GM12873 (cell line): ENCODE measurements at regions not wholly inside any gene's neighbourhood (a gene's known extent, or its start where the extent isn't known, plus 50 kb on each side); places are given as distances from the start of the nearest gene placed in this dataset.

Experiments used
- TF ChIP-seq, protein P1 (sequence below): IDR thresholded peaks from 2 replicates; pipeline ENCODE4 v1.5.1; 2012; ENCODE audit warnings: low read depth, mild to moderate bottlenecking, moderate library complexity, low read length, control low read depth; ENCODE audit not compliant: insufficient read depth; ENCODE audit errors: missing control alignments

DNA sequence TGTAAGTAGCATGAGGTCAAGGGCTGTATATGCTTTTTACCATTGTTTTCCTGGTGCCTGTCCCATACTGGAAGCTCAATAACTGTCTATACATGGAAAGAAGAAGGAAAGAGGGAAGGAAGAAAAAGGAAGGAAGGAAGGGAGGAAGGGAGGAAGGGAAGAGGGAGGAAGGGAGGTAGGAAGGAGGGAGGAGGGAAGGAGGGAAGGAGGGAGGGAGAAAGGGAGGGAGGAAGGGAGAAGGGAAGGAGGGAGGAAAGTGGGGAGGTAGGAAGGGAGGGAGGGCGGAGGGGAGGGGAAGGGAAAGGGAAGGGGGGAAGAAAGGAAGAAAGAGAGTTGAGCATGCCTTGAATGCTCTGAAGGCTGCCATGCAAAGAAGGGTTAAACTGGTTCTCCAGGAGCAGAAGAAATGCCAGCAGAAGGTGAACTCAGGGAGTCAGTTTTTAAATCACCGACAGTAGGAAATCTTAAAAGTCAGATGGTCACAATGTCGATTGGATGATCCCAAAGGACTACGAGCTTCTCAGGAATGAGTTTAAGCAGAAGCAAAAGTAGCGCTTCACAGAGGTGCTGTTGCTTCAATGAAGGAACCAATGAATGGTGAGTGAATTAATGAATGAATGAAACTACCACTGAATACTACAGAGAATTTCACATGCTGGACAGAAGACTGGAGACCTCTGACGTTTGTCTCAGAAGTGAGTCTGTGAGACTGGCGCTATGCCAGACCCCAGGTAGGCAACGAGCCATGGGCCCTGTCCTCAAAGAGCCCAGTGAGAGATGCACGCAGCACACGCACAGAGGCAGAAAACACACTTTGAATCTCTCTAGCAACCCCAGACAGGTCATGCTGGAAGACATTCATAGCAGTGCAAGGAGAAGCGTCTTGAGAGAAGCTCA, 117.6 kb downstream of the MRPL14 start:
- TF ChIP-seq, protein P1, sequence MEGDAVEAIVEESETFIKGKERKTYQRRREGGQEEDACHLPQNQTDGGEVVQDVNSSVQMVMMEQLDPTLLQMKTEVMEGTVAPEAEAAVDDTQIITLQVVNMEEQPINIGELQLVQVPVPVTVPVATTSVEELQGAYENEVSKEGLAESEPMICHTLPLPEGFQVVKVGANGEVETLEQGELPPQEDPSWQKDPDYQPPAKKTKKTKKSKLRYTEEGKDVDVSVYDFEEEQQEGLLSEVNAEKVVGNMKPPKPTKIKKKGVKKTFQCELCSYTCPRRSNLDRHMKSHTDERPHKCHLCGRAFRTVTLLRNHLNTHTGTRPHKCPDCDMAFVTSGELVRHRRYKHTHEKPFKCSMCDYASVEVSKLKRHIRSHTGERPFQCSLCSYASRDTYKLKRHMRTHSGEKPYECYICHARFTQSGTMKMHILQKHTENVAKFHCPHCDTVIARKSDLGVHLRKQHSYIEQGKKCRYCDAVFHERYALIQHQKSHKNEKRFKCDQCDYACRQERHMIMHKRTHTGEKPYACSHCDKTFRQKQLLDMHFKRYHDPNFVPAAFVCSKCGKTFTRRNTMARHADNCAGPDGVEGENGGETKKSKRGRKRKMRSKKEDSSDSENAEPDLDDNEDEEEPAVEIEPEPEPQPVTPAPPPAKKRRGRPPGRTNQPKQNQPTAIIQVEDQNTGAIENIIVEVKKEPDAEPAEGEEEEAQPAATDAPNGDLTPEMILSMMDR: no peak

DNA sequence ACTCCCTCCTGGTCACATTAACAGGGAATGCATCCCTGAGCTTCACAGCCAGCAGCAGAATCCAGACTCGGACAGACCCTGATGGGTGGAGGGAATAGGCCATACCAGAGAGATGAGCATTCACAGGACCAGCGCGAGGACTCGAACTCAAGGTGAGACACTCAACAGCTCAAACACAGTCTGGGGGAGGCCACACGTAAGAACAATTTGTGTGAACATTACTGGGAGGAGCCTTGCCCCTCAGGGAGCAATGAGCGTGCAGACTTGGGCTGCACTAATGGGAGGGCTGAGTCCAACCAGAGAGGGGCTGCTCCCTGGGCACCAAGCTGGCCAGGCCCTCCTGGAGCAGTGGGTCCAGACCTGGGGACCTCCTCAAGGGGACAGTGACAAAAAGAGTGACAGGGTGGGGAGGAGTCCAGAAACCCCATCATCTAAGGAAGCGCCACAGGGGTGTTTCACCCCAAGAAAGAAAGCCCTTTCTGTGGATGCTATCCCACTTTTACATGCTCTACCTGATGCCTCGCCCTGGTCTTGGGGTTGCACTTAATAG, 118.4 kb downstream of the MRPL14 start:
- TF ChIP-seq, protein P1: no peak

DNA sequence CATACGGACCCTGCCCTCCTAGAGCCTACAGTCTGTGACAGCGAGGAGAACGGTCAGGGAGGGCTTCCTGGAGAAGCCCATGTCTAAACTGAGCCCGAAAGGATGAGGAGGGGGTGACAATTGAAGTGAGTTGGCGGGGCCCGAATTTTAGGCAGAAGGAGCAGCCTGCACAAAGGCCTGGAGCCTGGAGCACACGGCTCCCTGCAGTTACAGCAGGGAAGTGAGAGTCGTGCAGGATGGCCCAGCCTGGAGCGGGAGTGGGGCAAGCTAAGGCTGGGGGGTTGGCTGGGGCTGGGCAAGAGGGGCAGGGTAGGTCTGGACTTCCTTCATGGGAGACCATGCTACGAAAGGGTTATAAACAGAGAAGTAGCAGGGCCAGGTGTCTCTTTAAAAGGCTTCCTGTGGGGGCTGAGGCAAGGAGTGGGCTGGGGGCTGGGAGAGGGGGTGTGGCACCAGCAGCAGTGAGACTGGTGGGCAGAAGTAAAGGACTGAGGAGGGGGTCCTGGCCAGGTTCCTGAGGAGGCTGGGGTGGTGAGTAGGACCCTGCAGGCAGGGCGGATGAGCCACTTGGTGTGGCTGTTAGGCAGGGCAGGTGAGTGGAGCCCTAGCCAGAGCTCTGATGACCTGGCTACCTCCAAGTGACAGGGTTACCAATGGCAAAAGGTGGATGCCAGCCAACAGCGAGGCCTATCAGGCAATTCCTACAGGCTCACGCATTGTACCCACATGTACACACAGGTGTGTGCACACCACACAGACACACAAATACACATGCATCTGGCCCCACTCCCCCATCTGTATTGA, 119.2 kb downstream of the MRPL14 start:
- TF ChIP-seq, protein P1: no peak

DNA sequence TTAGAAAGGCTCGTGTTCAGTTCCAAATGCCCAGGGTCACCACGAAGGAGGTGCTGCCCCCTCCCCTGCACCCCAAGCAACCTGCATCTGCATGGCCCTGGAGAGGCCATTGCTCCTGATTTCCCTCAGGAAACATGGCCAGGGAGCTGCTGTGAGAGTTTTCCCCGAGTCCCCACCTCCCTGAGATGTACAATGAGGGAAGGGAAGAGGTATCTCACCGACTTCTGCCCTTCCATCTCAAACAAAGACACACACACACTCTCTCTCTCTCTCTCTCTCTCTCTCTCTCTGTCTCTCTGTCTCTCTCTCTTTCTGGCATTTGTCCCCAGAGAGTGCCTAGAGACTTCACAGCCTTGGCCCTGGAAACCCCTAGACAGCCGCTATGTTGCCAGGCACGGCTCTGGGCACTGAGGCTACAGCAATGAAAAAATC, 120.4 kb downstream of the MRPL14 start:
- TF ChIP-seq, protein P1: no peak

DNA sequence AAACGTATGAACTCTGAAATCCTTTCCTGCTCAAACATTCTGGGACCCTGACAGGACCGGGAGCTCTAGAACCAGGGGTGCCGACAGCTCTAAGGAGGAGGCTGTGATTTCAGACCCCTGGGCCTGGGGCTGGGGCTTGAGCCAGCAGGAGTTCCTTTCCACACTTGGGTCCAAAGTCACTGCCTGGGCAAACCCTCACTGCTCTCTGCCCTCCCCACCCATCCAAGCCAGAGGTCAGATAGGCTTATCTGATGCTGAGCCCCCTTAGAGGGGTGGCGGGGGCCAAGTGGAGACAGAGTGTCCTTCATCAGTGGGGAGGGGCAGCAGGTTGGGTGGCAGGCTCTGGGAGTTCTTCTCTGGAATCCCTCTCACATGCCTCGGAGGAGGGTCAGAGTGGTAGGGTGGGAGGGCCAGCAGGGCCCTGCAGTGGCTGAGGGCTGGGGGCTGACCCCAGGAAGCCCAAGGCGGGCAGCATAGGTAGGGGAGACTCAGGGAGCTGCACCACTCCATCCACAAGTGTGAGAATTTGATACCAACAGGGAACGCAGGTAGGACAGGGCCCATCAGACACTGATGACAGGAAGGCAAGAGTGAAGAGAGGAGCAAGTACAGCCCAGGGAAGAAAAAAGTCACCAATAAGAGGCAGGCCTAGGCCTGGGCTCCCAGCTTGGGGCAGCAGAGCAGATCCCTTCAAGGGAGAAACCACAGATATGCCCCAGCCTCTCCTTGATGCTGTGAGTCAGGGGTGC, 121.0 kb downstream of the MRPL14 start:
- TF ChIP-seq, protein P1: no peak

DNA sequence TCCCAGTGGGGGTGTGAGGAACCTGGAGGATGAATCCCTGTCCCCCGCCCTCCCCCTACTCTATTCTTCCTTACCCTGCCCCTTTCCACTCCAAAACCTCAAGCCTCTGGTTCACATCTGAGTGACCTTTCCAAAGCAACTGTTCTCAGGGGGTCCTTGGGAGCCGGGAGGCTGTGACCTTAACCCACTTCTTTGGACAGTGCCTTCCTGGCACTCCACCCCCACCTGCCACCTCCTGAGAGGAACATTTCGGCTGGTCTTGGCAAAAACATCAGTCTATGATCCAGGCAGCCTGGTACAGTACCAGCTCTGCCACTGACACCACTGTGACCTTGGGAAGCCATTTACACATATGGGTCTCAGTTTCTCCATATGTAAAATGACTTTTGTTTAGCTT, 121.7 kb downstream of the MRPL14 start:
- TF ChIP-seq, protein P1: no peak
